ENCODE measurements at regions not wholly inside any gene's neighbourhood (a gene's known extent, or its start where the extent isn't known, plus 50 kb on each side); places are given as distances from the start of the nearest gene placed in this dataset.

GRCh38 chr10:3570855-3571266 is 214.1 kb downstream of the KLF6 start:
- TF ChIP-seq CTCF (IDR thresholded peaks at IDR 0.05), result no peak
- no peak for TF ChIP-seq POLR2A (IDR thresholded peaks at IDR 0.05)
